NOMO-1 treated with dmso at 0.1 percent for 144 hours (cell line): ENCODE measurements at regions not wholly inside any gene's neighbourhood (a gene's known extent, or its start where the extent isn't known, plus 50 kb on each side); places are given as distances from the start of the nearest gene placed in this dataset.
"Not testable (repeated sequence)": the region's sequence is repeated elsewhere in the genome, so short reads cannot be mapped to it uniquely, and the experiment has no call there.

Experiments
- DNase-seq: peaks from one replicate; lab custom pipeline; 2025; ENCODE audit not compliant: unreplicated experiment; lab: John Stamatoyannopoulos, UW

DNA sequence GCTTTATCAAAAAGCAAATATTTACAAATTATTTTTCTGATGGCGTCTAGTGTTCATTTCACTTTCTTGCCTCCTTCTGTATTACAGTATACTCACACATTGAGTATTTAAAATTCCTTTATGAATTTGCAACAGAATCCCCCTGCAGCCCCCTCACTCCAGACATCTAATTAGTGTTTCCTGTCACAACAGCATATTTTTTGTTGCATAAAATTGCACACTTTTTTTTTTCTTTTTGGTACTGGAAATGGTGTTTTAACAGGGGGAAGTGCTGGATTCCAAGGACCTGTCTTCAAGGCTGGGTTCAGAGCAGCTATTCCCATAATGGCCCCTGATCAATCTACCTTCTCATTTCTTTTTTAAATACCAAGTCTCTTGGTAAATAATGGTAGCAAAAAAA, 184.3 kb upstream of the HMCN1 start:
- no peak for DNase-seq

- DNase-seq = no peak
Measured at GRCh38 chr1:185546029-185546428, 188.2 kb upstream of the HMCN1 start.

- DNase-seq = no peak
Measured at GRCh38 chr1:185541871-185542301, 192.3 kb upstream of the HMCN1 start.

GRCh38 chr1:185540295-185540694, 193.9 kb upstream of the HMCN1 start:
- no peak for DNase-seq

GRCh38 chr1:185539277-185539943, 194.8 kb upstream of the HMCN1 start:
- no peak for DNase-seq

GRCh38 chr1:185538309-185538898, 195.8 kb upstream of the HMCN1 start:
- not testable (repeated sequence) for DNase-seq

DNA sequence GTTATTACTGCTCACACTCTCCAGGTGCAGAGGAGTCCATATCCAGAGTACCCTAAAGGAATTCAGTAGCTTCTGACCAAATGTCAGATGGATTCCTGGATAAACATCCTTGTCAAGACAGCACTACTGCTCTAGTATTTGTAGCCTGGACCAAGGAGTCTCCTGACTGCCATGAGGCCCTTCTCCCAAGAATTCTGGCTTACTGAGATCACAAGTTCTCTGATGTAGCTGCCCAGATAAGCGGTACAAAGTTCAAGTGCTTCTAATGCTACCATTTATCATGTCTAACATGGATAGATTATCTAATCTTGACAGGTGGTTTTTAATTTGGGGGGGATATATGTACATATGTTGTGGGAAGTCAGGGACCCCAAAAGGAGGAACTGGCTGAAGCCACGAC, 196.6 kb upstream of the HMCN1 start:
- DNase-seq = no peak

- DNase-seq = no peak
Measured at GRCh38 chr1:185536165-185536920, 197.8 kb upstream of the HMCN1 start.

DNA sequence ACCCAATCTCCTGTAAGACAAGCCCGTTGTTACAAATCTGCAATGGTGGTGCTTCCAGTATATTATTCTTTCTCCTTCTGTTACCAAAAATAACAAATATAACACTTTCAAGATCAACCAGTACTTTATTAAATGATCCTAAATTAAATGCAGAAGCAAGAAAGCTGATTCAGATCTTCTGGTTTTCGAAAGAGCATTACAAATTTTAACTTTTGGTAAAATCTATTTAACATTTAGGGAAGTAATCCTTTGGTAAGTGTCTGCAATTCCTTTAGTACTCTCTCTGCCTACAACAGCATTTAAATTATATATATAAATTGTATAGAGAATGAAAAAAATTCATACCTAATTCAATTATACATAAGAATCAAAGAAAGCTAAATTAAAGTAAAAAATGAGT, 198.6 kb upstream of the HMCN1 start:
- DNase-seq = no peak

GRCh38 chr1:185534801-185535200, 199.4 kb upstream of the HMCN1 start:
- DNase-seq = peak; percentile 80

GRCh38 chr1:185533596-185533995, 200.6 kb upstream of the HMCN1 start:
- peak; percentile 68 for DNase-seq

- DNase-seq = no peak
Measured at GRCh38 chr1:185532856-185533255, 201.3 kb upstream of the HMCN1 start.

GRCh38 chr1:185531838-185532237, 202.4 kb upstream of the HMCN1 start:
- no peak for DNase-seq

- DNase-seq = no peak
Measured at GRCh38 chr1:185530215-185530614, 204.0 kb upstream of the HMCN1 start.

DNA sequence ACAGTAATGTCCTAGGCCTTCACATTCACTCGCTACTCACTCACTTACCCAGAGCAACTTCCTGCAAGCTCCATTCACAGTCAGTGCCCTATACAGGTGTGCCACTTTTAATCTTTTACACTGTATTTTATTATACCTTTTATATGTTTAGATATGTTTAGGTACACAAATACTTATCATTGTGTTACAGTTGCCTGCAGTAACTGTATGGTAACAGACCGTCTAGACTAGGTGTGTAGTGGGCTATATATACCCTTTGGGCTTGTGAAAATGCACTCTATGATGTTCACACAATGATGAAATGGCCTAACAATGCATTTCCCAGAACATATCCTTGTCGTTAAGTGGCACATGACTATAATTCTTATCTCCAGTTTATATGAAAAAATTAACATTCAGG, 204.5 kb upstream of the HMCN1 start:
- no peak for DNase-seq

GRCh38 chr1:185528084-185528676, 206.0 kb upstream of the HMCN1 start:
- no peak for DNase-seq

GRCh38 chr1:185526344-185527307, 207.6 kb upstream of the HMCN1 start:
- peak; percentile 19 for DNase-seq

DNA sequence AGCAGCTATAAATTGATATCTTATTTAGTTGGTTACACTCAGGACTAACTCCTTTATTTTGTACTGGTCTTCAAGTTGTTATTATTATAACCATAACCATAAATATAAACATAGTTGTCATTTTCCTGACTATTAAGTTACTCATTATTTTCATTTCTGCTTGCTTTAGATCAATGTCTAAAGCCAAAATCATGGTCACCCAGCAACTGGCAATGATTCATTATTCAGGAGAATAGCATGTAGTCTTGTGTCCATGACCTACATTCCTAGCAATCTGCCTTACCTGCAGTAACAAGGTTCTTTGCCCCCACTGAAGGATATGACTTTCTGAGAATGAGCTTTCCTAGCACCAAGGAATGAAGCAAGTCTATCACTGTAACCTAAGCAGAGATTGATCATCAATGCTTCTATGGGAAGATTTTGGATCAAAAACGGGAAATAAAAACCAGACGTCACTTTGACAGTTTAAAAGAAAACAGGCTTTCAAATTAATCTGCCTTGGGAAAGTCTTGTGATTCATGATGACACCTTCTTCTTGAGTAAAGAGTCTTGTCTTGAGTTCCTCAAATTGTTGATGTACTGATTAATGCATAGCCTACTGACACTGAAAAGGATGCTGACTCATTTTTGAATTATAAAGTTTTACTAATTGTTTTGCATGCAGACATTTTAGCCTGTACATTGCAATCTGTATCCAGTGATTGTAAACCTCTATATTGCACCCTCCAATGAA, 203.3 kb upstream of the IVNS1ABP start:
- peak; percentile 33 for DNase-seq

- no peak for DNase-seq
Measured at GRCh38 chr1:185517808-185518419, 200.9 kb upstream of the IVNS1ABP start.

- not testable (repeated sequence) for DNase-seq
Measured at GRCh38 chr1:185517301-185517700, 200.3 kb upstream of the IVNS1ABP start.
